H9 (cell line): ENCODE measurements at regions not wholly inside any gene's neighbourhood (a gene's known extent, or its start where the extent isn't known, plus 50 kb on each side); places are given as distances from the start of the nearest gene placed in this dataset.

Experiments
- DNase-seq: peaks from one replicate; pipeline ENCODE4 v3.0.0-alpha.2; 2017
- H2AFZ ChIP-seq: one replicate; pipeline ENCODE4 v1.6.1; 2013; ENCODE audit warnings: mild to moderate bottlenecking, low read length, control low read depth, moderate library complexity
- H2AK5ac ChIP-seq: 2 replicates; pipeline ENCODE4 v1.6.1; 2013; ENCODE audit warnings: low read length, control low read depth, mixed read lengths; ENCODE audit not compliant: insufficient read length
- H2BK120ac ChIP-seq: one replicate; pipeline ENCODE4 v1.6.1; 2013; ENCODE audit warnings: low read depth, mild to moderate bottlenecking, low read length, control low read depth, inconsistent platforms; ENCODE audit not compliant: poor library complexity, severe bottlenecking
- H2BK12ac ChIP-seq: 2 replicates; pipeline ENCODE4 v1.6.1; 2013; ENCODE audit warnings: low read length, control low read depth, mixed read lengths, low read depth; ENCODE audit not compliant: insufficient read length
- H2BK15ac ChIP-seq: 2 replicates; pipeline ENCODE4 v1.6.1; 2013; ENCODE audit warnings: low read depth, low read length, control low read depth
- H2BK20ac ChIP-seq: one replicate; pipeline ENCODE4 v1.6.1; 2013; ENCODE audit warnings: low read depth, mild to moderate bottlenecking, low read length, control low read depth, inconsistent platforms; ENCODE audit not compliant: poor library complexity, severe bottlenecking
- H2BK5ac ChIP-seq: 2 replicates; pipeline ENCODE4 v1.6.1; 2013; ENCODE audit warnings: low read length, control low read depth, mixed read lengths; ENCODE audit not compliant: insufficient read length
- H3K14ac ChIP-seq: 2 replicates; pipeline ENCODE4 v1.6.1; 2013; ENCODE audit warnings: low read length, control low read depth; ENCODE audit not compliant: insufficient read depth
- H3K18ac ChIP-seq: 2 replicates; pipeline ENCODE4 v1.6.1; 2013; ENCODE audit warnings: low read depth, mild to moderate bottlenecking, mixed read lengths, low read length, control low read depth; ENCODE audit not compliant: insufficient read length
- H3K23ac ChIP-seq: 2 replicates; pipeline ENCODE4 v1.6.1; 2013; ENCODE audit warnings: low read length, control low read depth, mixed read lengths, low read depth; ENCODE audit not compliant: insufficient read length
- H3K23me2 ChIP-seq: 2 replicates; pipeline ENCODE4 v1.6.1; 2013; ENCODE audit warnings: low read depth, mild to moderate bottlenecking, mixed read lengths, low read length, control low read depth; ENCODE audit not compliant: insufficient read length, poor library complexity, severe bottlenecking
- H3K27ac ChIP-seq: 2 replicates; pipeline ENCODE4 v1.5.1; 2013; ENCODE audit warnings: low read length, control low read depth, mixed read lengths, low read depth; ENCODE audit not compliant: insufficient read length
- H3K27me3 ChIP-seq: 2 replicates; pipeline ENCODE4 v1.6.1; 2013; ENCODE audit warnings: low read length, control low read depth, inconsistent platforms; ENCODE audit not compliant: insufficient read depth
- H3K4ac ChIP-seq: 2 replicates; pipeline ENCODE4 v1.6.1; 2013; ENCODE audit warnings: low read depth, mild to moderate bottlenecking, control low read depth, inconsistent platforms, low read length, moderate library complexity
- H3K4me1 ChIP-seq: 2 replicates; pipeline ENCODE4 v1.6.1; 2013; ENCODE audit warnings: low read length, control low read depth, inconsistent platforms; ENCODE audit not compliant: insufficient read depth
- H3K4me2 ChIP-seq: 2 replicates; pipeline ENCODE4 v1.6.1; 2013; ENCODE audit warnings: low read length, control low read depth, mixed read lengths; ENCODE audit not compliant: insufficient read length, insufficient read depth
- H3K56ac ChIP-seq: 2 replicates; pipeline ENCODE4 v1.6.1; 2013; ENCODE audit warnings: low read depth, mild to moderate bottlenecking, mixed read lengths, low read length, control low read depth; ENCODE audit not compliant: insufficient read length
- H3K79me1 ChIP-seq: 2 replicates; pipeline ENCODE4 v1.6.1; 2013; ENCODE audit warnings: low read depth, mild to moderate bottlenecking, moderate library complexity, low read length, control low read depth, inconsistent platforms; ENCODE audit not compliant: insufficient read depth, poor library complexity, severe bottlenecking
- H3K79me2 ChIP-seq: 2 replicates; pipeline ENCODE4 v1.6.1; 2013; ENCODE audit warnings: low read length, control low read depth, inconsistent platforms; ENCODE audit not compliant: insufficient read depth
- H3K9ac ChIP-seq: 2 replicates; pipeline ENCODE4 v1.6.1; 2013; ENCODE audit warnings: low read length, control low read depth, mixed read lengths; ENCODE audit not compliant: insufficient read length; ENCODE audit errors: extremely low read depth
- H3K9me3 ChIP-seq: one replicate; pipeline ENCODE4 v1.6.1; 2013; ENCODE audit warnings: low read depth, low read length, inconsistent platforms; ENCODE audit not compliant: control insufficient read depth
- H3T11ph ChIP-seq: one replicate; pipeline ENCODE4 v1.6.1; 2013; ENCODE audit warnings: mild to moderate bottlenecking, low read length, control low read depth, inconsistent platforms
- H4K20me1 ChIP-seq: one replicate; pipeline ENCODE4 v1.6.1; 2013; ENCODE audit not compliant: control insufficient read depth, insufficient read length, insufficient read depth
- H4K5ac ChIP-seq: 2 replicates; pipeline ENCODE4 v1.6.1; 2013; ENCODE audit warnings: low read depth, mild to moderate bottlenecking, mixed read lengths, low read length, control low read depth; ENCODE audit not compliant: insufficient read length
- H4K8ac ChIP-seq: replicated peaks from 2 replicates; pipeline ENCODE4 v1.6.1; 2013; ENCODE audit warnings: low read length, control low read depth, mixed read lengths, low read depth; ENCODE audit not compliant: insufficient read length
- H4K91ac ChIP-seq: 2 replicates; pipeline ENCODE4 v1.6.1; 2013; ENCODE audit warnings: low read depth, mild to moderate bottlenecking, moderate library complexity, mixed read lengths, low read length, control low read depth; ENCODE audit not compliant: insufficient read length
- H3K27ac Mint-ChIP-seq, 3 experiments: 2 replicates in 2 of 3; 3 replicates in 1 of 3; pipeline ENCODE4 v1.8.0; 2020 to 2021; ENCODE audit warnings: mixed read lengths in 3 of 3, mild to moderate bottlenecking in 1 of 3, moderate library complexity in 1 of 3
- H3K27me3 Mint-ChIP-seq: 2 replicates; pipeline ENCODE4 v1.8.0; 2021; ENCODE audit warnings: low read depth, mild to moderate bottlenecking, moderate library complexity, mixed read lengths
- H3K36me3 Mint-ChIP-seq, 3 experiments: 2 replicates in 2 of 3; 3 replicates in 1 of 3; pipeline ENCODE4 v1.8.0; 2020 to 2021; ENCODE audit warnings: low read depth in 3 of 3, mixed read lengths in 3 of 3; ENCODE audit not compliant: insufficient read depth in 1 of 3
- H3K4me1 Mint-ChIP-seq, 2 experiments: 2 replicates each; pipeline ENCODE4 v1.8.0; 2020; ENCODE audit warnings: mixed read lengths in 2 of 2
- H3K4me3 Mint-ChIP-seq, 2 experiments: 2 replicates in 1 of 2; 3 replicates in 1 of 2; pipeline ENCODE4 v1.8.0; 2020 to 2021; ENCODE audit warnings: mild to moderate bottlenecking in 2 of 2, mixed read lengths in 2 of 2, moderate library complexity in 1 of 2
- H3K9me3 Mint-ChIP-seq, 2 experiments: 2 replicates in 1 of 2; 3 replicates in 1 of 2; pipeline ENCODE4 v1.8.0; 2020; ENCODE audit warnings: mild to moderate bottlenecking in 2 of 2, mixed read lengths in 2 of 2, moderate library complexity in 1 of 2
- CTCF ChIP-seq: fragments of 200-600 bp; sonication (generic); conservative IDR thresholded peaks from 3 replicates; pipeline ENCODE4 v1.8.0; 2021; ENCODE audit warnings: antibody characterized with exemption, mild to moderate bottlenecking
- whole genome bisulfite sequencing: extraction: QIAGEN DNeasy Blood & Tissue Kit; methylation state at CpG from one replicate; pipeline ENCODE4 v1.1.7; 2013; ENCODE audit warnings: missing lambda C conversion rate, low lambda C conversion rate, mixed read lengths; ENCODE audit not compliant: insufficient read length; ENCODE audit errors: extremely low coverage; 5-methylcytosine and 5-hydroxymethylcytosine counted together

- no peak overlapping the region for H2BK20ac ChIP-seq
- H3K4ac ChIP-seq, result no peak overlapping the region
- no peak overlapping the region for H2AFZ ChIP-seq
- H4K91ac ChIP-seq, result no peak overlapping the region
- Mint-ChIP-seq H3K9me3 (peaks cover 3% of the 10 kb centered on the region in 2 experiments; a peak in 3 of 5 replicates), H3K27me3 (no peaks in the 10 kb centered on the region), H3K36me3 (peaks cover 0 to 6% (median 0%) of the 10 kb centered on the region in 3 experiments; a peak in 3 of 7 replicates), H3K4me3 (no peak overlapping the region), H3K27ac (no peak overlapping the region), H3K4me1 (no peaks in the 10 kb centered on the region)
- H2BK120ac ChIP-seq, result no peak overlapping the region
- no peaks in the 10 kb centered on the region for H3K23me2 ChIP-seq
- H2AK5ac ChIP-seq, result no peak overlapping the region
- H3K18ac ChIP-seq, result no peak overlapping the region
- H3K14ac ChIP-seq, result no peak overlapping the region
- no peaks in the 10 kb centered on the region for H3K4me1 ChIP-seq
- no peak overlapping the region for H2BK12ac ChIP-seq
- H3K79me2 ChIP-seq, result no peaks in the 10 kb centered on the region
- no peaks in the 10 kb centered on the region for H3K79me1 ChIP-seq
- peaks cover 8% of the 10 kb centered on the region for H3K9me3 ChIP-seq
- no peak for TF ChIP-seq CTCF
- no peaks in the 10 kb centered on the region for H4K20me1 ChIP-seq
- H2BK15ac ChIP-seq, result no peak overlapping the region
- no peak overlapping the region for H3K23ac ChIP-seq
- H3K27me3 ChIP-seq, result no peaks in the 10 kb centered on the region
- no peak overlapping the region for H3K27ac ChIP-seq
- DNase-seq, result no peak
- no peak overlapping the region for H4K8ac ChIP-seq
- H3K56ac ChIP-seq, result no peak overlapping the region
- H2BK5ac ChIP-seq, result no peak overlapping the region
- H4K5ac ChIP-seq, result no peak overlapping the region
- no peak overlapping the region for H3K9ac ChIP-seq
- no CpG with 5 or more reads among the region's 3 CpGs for WGBS
- no peak overlapping the region for H3K4me2 ChIP-seq
- H3T11ph ChIP-seq, result no peak overlapping the region
Observed at GRCh38 chr17:71842986-71843385, 277.8 kb upstream of the SOX9 start.
